GM10266 (cell line): ENCODE measurements at regions not wholly inside any gene's neighbourhood (a gene's known extent, or its start where the extent isn't known, plus 50 kb on each side); places are given as distances from the start of the nearest gene placed in this dataset.

Experiments used
- DNase-seq: peaks from one replicate; pipeline ENCODE4 v3.0.0; 2012; ENCODE audit errors: extremely low spot score
- TF ChIP-seq, protein P1 (sequence below): IDR thresholded peaks from 2 replicates; pipeline ENCODE4 v1.5.1; 2012; ENCODE audit warnings: mild to moderate bottlenecking, low read depth; ENCODE audit not compliant: control insufficient read depth, insufficient read depth; ENCODE audit errors: missing control alignments

DNA sequence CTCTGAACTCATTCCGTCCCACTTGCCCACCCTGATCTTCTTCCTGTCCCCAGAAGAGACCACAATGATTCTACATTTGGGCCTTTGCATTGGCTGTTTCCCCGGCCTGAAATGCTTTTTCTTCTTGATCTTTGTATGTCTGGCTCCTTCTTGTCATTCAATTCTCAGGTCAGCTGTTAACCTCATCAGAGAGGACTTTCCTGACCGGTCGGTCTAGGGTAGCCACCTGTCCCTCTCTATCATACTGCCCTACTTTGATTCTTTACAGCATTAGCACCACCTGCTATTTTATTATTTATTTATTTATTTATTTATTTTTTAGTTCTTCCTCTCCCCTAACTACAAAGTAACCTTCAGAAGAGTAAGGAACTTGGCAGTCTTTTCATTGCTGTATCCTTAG, 84.3 kb downstream of the DYRK2 start:
- TF ChIP-seq, protein P1, sequence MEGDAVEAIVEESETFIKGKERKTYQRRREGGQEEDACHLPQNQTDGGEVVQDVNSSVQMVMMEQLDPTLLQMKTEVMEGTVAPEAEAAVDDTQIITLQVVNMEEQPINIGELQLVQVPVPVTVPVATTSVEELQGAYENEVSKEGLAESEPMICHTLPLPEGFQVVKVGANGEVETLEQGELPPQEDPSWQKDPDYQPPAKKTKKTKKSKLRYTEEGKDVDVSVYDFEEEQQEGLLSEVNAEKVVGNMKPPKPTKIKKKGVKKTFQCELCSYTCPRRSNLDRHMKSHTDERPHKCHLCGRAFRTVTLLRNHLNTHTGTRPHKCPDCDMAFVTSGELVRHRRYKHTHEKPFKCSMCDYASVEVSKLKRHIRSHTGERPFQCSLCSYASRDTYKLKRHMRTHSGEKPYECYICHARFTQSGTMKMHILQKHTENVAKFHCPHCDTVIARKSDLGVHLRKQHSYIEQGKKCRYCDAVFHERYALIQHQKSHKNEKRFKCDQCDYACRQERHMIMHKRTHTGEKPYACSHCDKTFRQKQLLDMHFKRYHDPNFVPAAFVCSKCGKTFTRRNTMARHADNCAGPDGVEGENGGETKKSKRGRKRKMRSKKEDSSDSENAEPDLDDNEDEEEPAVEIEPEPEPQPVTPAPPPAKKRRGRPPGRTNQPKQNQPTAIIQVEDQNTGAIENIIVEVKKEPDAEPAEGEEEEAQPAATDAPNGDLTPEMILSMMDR = no peak
- DNase-seq = no peak

DNA sequence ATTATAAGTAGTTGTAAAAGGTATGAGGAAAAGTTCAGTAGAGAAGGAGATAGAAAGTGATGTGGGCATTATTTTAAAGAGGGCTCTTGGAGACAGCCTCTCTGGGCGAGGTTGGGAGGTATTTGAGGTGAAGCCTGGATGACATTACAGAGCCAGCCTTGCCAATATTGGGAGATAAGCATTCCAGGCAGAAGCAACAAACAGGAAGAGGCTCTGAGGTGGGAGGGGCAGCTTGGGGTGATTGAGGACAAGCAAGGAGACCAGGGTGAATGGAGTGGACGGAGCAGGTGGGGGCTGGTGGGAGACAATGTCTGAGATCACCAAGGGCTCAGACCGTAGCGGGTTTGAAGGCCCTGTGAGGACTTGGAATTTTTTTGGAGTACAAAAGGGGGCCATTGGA, 87.3 kb downstream of the DYRK2 start:
- no peak for DNase-seq
- TF ChIP-seq, protein P1 = no peak

DNA sequence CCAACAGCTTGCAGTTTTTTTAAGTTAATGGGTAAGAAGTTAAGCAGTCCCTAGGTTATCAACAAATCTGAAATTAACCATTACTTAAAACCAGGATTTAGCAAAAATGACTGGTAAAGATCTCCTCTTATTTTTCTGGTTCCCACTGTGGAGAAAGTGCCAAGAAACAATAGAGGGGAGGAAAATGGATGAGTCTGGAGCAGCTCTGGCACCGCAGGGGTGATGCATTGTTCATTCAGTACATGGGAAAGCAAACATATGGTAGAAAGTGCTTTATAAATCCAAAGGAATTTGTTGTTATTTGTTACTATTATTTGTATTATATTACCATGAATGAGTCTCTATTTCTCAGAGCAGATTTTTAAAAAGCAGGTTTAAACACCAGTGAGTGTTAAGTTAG, 92.2 kb downstream of the DYRK2 start:
- DNase-seq = no peak
- TF ChIP-seq, protein P1 = no peak

DNA sequence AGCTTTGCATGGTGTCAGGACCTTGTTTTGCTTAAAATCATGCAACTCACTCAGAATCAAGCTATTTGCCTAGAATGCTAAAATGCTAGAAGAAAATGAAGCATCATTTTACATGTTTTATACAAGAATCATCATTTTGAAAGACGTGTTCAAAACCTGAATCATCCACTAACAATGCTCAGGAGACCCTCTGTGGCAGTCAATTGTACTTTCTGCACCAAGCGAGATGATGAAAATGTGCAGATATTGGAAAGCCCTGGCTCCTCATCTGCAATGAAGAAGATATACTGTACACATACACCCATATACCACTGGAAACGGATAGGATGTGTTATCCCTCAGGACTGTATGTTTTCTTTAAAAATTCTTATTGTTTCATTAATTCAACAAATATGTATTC, 92.7 kb downstream of the DYRK2 start:
- TF ChIP-seq, protein P1 = no peak
- DNase-seq = no peak

DNA sequence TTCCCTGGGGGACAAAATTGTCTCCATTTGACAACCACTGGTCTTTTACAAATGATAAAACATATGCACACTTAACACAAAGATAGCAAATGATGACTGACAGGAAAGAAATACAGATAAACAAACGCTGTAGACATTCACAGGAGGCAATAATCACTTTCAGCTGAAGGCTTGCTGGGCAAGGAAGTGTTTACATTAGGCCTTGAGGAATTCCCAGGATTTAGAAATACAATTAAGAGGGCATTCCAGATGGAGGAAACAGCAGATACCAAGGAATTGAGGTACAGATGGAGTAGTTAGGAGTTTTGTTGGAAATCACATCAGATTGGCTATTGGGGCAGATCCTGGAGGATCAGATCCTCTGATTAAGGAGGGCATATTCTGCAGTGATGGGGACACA, 93.9 kb downstream of the DYRK2 start:
- no peak for DNase-seq
- TF ChIP-seq, protein P1 = no peak

DNA sequence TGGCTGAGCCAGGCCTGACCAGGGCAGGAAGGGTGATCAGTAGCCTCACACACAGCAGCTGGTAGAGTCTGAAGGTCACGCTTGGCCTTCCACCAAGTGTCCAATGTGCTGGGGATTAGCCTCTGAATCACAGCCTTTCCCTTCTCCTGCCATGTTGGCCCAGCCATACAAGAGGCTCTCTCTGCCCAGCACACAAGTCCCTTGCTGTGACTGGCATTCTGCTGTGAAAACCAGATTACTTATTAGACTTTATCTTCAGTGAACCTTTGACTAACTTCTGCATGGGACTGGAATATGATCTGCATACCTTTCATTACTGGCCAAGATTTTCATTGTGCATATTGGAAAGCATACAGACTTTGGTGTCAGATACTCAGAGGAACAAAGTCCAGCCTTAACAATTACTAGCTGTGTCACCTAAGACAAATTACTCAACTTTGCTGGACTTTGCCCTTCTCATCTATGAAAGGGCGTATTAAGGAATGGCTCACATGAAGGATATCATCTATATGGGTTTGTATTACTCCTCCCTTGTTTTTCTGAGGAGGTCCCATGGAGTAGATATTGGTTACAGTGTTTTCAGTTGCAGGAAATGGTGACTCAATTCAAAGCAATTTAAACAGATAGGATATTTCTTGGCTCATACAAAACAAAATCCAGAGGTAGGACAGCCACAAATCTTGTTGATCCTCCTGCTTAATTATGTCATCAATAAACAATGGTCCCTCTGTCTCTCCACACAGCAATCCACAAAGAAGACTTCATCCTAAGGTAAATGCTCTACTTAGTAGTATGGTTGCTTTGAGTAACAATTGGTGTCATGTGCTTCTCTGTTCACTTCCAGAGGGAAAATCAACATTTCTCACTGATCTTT, 99.6 kb downstream of the DYRK2 start:
- TF ChIP-seq, protein P1 = no peak
- no peak for DNase-seq

DNA sequence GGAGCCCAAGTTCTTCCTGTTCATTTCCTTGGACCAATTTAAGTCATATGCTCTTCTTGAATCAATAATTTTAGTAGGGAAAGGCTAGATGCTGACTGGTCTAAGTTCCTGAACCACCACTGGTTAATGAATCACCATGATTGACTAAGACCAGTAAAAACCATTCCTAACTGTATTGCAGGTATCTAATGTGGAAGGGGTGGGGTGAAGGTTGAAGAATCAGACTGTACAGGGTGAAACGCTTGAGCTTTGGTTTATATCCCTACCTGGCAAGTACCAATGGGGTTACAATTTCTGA, 100.1 kb downstream of the DYRK2 start:
- TF ChIP-seq, protein P1 = no peak
- no peak for DNase-seq
